A549 (cell line): ENCODE measurements at regions not wholly inside any gene's neighbourhood (a gene's known extent, or its start where the extent isn't known, plus 50 kb on each side); places are given as distances from the start of the nearest gene placed in this dataset.

Experiments used
- ATAC-seq, 2 experiments: fragments of 200-7000 bp in 1 of 2; fragments of >200 bp in 1 of 2; cut with Nextera tagmentation in 1 of 2; cut with Tn5 transposase in 1 of 2; 3 replicates each; pipeline versions ENCODE4 v1.8.0 to v1.9.1; 2018 to 2020; ENCODE audit warnings: mild to moderate bottlenecking in 1 of 2, moderate library complexity in 1 of 2
- CTCF ChIA-PET: fragments of 300-600 bp; sonication (Branson Sonifier 250); formaldehyde crosslinking; extraction: SDS; loops from one replicate; lab custom pipeline; 2021; ENCODE audit warnings: antibody characterized with exemption, inconsistent platforms; lab: Yijun Ruan, JAX
- POLR2A ChIA-PET: fragments of 350-600 bp; formaldehyde crosslinking; extraction: SDS; loops from one replicate; lab custom pipeline; 2021; ENCODE audit warnings: antibody characterized with exemption, inconsistent platforms; lab: Yijun Ruan, JAX
- DNase-seq, 2 experiments: peaks; one replicate each; pipeline versions ENCODE4 v3.0.0 to v3.0.0-alpha.2; 2011 to 2016; ENCODE audit warnings: low read depth in 1 of 2, low spot score in 1 of 2
- FAIRE-seq: peaks from 2 replicates; lab custom pipeline; 2011; peaks lifted over from hg19 to GRCh38; lab: Jason Lieb, UNC
- H3K27ac ChIP-seq, 2 experiments: fragments of >200 bp; sonication (Bioruptor Twin); formaldehyde crosslinking; 3 replicates each; pipeline ENCODE4 v1.5.1; 2016 to 2017
- H3K4me1 ChIP-seq: fragments of >200 bp; sonication (Bioruptor Twin); formaldehyde crosslinking; 3 replicates; pipeline ENCODE4 v1.6.1; 2016
- H3K4me2 ChIP-seq: fragments of >200 bp; sonication (Bioruptor Twin); formaldehyde crosslinking; 3 replicates; pipeline ENCODE4 v1.6.1; 2016
- H3K4me3 ChIP-seq: fragments of >200 bp; sonication (Bioruptor Twin); formaldehyde crosslinking; 3 replicates; pipeline ENCODE4 v1.5.1; 2016
- H3K9me3 ChIP-seq: fragments of >200 bp; sonication (Bioruptor Twin); formaldehyde crosslinking; 3 replicates; pipeline ENCODE4 v1.6.1; 2016
- CBX2 ChIP-seq: fragments of 200-600 bp; sonication (generic); IDR thresholded peaks from 2 replicates; pipeline ENCODE4 v1.6.1; 2016; ENCODE audit warnings: low read depth, mild to moderate bottlenecking, borderline replicate concordance
- EHMT2 ChIP-seq: fragments of 200-600 bp; sonication (generic); IDR thresholded peaks from 2 replicates; pipeline ENCODE4 v1.6.1; 2016; ENCODE audit warnings: antibody characterized with exemption, low read depth, mild to moderate bottlenecking, moderate library complexity
- EP300 ChIP-seq, 2 experiments: fragments of >200 bp; sonication (Bioruptor Twin); formaldehyde crosslinking; IDR thresholded peaks; 2 replicates in 1 of 2; 3 replicates in 1 of 2; pipeline ENCODE4 v1.6.1; 2016 to 2017
- FOSL2 ChIP-seq, 2 experiments: fragments of 450-650 bp in 1 of 2; fragments of >200 bp in 1 of 2; sonication (Bioruptor Twin) in 1 of 2; formaldehyde crosslinking; IDR thresholded peaks; 2 replicates each; pipeline versions ENCODE4 v1.5.0 to v1.6.1; 2016 to 2020; ENCODE audit warnings: mild to moderate bottlenecking in 1 of 2, moderate library complexity in 1 of 2
- HDAC2 ChIP-seq: fragments of 200-600 bp; sonication (generic); IDR thresholded peaks from 2 replicates; pipeline ENCODE4 v1.6.1; 2016
- HEYL ChIP-seq: fragments of 250-450 bp; sonication (Bioruptor Pico); IDR thresholded peaks from 2 replicates; pipeline ENCODE4 v1.8.0; 2021; ENCODE audit warnings: mild to moderate bottlenecking, moderate library complexity
- HOXA7 ChIP-seq: fragments of 250-450 bp; sonication (Bioruptor Pico); IDR thresholded peaks from 2 replicates; pipeline ENCODE4 v1.5.0; 2020; ENCODE audit warnings: mild to moderate bottlenecking, moderate library complexity
- HOXB13 ChIP-seq: fragments of 250-450 bp; sonication (Bioruptor Pico); IDR thresholded peaks from 2 replicates; pipeline ENCODE4 v1.5.0; 2020; ENCODE audit warnings: low read depth, mild to moderate bottlenecking, moderate library complexity
- HOXB5 ChIP-seq: fragments of 250-450 bp; sonication (Bioruptor Pico); IDR thresholded peaks from 2 replicates; pipeline ENCODE4 v1.5.0; 2020; ENCODE audit warnings: mild to moderate bottlenecking, moderate library complexity
- JUN ChIP-seq, 2 experiments: fragments of >200 bp; sonication (Bioruptor Twin); formaldehyde crosslinking; IDR thresholded peaks; 2 replicates in 1 of 2; 3 replicates in 1 of 2; pipeline ENCODE4 v1.6.1; 2016 to 2017
- MAFK ChIP-seq: fragments of 450-650 bp; IDR thresholded peaks from 2 replicates; pipeline ENCODE4 v1.6.1; 2014; ENCODE audit not compliant: partially characterized antibody
- MYC ChIP-seq: IDR thresholded peaks from 2 replicates; pipeline ENCODE4 v1.6.1; 2012; ENCODE audit warnings: mild to moderate bottlenecking, inconsistent platforms, low read length, improper control_type of control experiment, borderline replicate concordance
- NFE2L2 ChIP-seq: fragments of 150-350 bp; conservative IDR thresholded peaks from 2 replicates; pipeline ENCODE4 v1.6.1; 2014; ENCODE audit warnings: low read length
- NPAS2 ChIP-seq: fragments of 250-450 bp; sonication (Bioruptor Pico); IDR thresholded peaks from 2 replicates; pipeline ENCODE4 v1.8.0; 2022; ENCODE audit warnings: mild to moderate bottlenecking, moderate library complexity, borderline replicate concordance
- PBX3 ChIP-seq: IDR thresholded peaks from 2 replicates; pipeline ENCODE4 v1.6.1; 2012
- RFX5 ChIP-seq: fragments of 450-650 bp; IDR thresholded peaks from 2 replicates; pipeline ENCODE4 v1.7.1; 2014; ENCODE audit warnings: antibody characterized with exemption, mild to moderate bottlenecking, moderate library complexity
- SREBF2 ChIP-seq: fragments of 450-650 bp; IDR thresholded peaks from 2 replicates; pipeline ENCODE4 v1.6.1; 2014; ENCODE audit warnings: mild to moderate bottlenecking, moderate library complexity
- TFCP2L1 ChIP-seq: fragments of 250-450 bp; sonication (Bioruptor Pico); IDR thresholded peaks from 2 replicates; pipeline ENCODE4 v1.5.0; 2021; ENCODE audit warnings: mild to moderate bottlenecking
- ZC3H11A ChIP-seq: fragments of 450-650 bp; IDR thresholded peaks from 2 replicates; pipeline ENCODE4 v1.6.1; 2014; ENCODE audit warnings: antibody characterized with exemption, mild to moderate bottlenecking
- ZFP36 ChIP-seq: fragments of 450-650 bp; IDR thresholded peaks from 2 replicates; pipeline ENCODE4 v1.6.1; 2014; ENCODE audit warnings: borderline replicate concordance; ENCODE audit not compliant: partially characterized antibody
- ZNF302 ChIP-seq: fragments of 250-450 bp; sonication (Bioruptor Pico); IDR thresholded peaks from 2 replicates; pipeline ENCODE4 v1.9.0; 2021; ENCODE audit warnings: inconsistent platforms, mild to moderate bottlenecking, moderate library complexity
- WGBS: methylation state at CpG from one replicate; pipeline ENCODE4 v1.1.6; 2017; ENCODE audit errors: missing lambda C conversion rate; 5-methylcytosine and 5-hydroxymethylcytosine counted together
- TF ChIP-seq, protein P1 (sequence below): fragments of 200-600 bp; sonication (generic); IDR thresholded peaks from 2 replicates; pipeline ENCODE4 v1.6.1; 2016; ENCODE audit warnings: antibody characterized with exemption, mild to moderate bottlenecking, moderate library complexity
- TF ChIP-seq, protein P2 (sequence below): fragments of >200 bp; sonication (Bioruptor Twin); formaldehyde crosslinking; IDR thresholded peaks from 3 replicates; pipeline ENCODE4 v1.6.1; 2016
- TF ChIP-seq, protein P3 (sequence below): fragments of >200 bp; sonication (Bioruptor Twin); formaldehyde crosslinking; IDR thresholded peaks from 2 replicates; pipeline ENCODE4 v1.6.1; 2016

DNA sequence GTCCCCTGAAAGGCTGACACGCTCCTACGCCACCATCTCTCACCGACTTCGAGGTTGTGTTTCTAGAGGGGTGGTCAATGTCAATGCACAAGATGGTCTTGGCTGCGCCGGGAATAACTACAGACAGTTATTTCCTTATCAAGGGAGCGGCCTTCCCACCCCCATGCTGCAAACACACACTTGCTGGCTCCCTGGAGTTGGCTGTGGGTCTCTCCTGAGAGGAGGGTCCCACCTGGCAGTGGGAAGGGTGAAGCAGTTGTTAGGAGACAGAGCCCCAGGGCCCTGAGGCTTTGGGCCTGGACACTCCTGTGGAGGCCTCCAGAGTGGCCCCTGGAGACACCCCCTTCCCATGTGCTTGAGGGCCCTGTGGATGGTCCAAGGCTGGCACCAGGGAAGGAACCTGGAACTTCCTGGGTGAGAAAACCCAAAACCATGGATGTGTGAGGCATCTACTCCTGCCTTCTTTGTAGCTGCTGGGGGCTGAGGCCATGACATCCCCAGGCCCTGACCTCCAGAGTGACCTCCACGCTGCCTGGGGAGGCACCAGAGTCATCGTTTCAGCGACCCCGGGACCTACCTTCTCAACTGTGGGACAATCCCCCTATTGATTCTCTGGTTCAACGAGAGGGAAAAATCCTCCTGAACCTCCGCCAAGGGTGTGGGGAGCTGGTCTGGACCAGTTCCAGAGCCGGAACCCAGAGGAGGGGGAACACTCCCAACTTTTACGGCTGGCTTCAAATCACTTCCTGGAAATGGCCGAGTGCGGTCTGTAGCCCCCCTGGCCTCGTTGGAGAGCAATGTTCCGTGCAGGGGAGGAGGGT lies 101.1 kb upstream of the COL5A1 start:
- no peak overlapping the region for H3K4me3 ChIP-seq
- no peak overlapping the region for H3K4me2 ChIP-seq
- ChIA-PET CTCF (interaction anchor here (1.1 to 4.6 kb wide), 2 partner anchors 9 to 91 kb away, joined by 3 to 19 read pairs; no protein-coding TSS in a partner anchor), POLR2A (no interaction called here)
- no peak for FAIRE-seq
- no peaks in the 10 kb centered on the region for H3K9me3 ChIP-seq
- H3K4me1 ChIP-seq = peaks cover 23% of the 10 kb centered on the region
- no peak overlapping the region for H3K27ac ChIP-seq
- ATAC-seq = no peak
- no peak for DNase-seq
- TF ChIP-seq PBX3 (no peak), FOSL2 (IDR thresholded peaks at IDR 0.05) (no peak), FOSL2 (CRISPR knock-in tag; IDR thresholded peaks at IDR 0.05) (no peak), JUN (IDR thresholded peaks at IDR 0.05) (no peak), SREBF2 (no peak), EP300 (IDR thresholded peaks at IDR 0.05) (no peak), ZC3H11A (no peak), ZNF302 (CRISPR knock-in tag) (no peak), HOXA7 (CRISPR knock-in tag) (no peak), ZFP36 (no peak), NPAS2 (CRISPR knock-in tag) (no peak), EHMT2 (no peak), HOXB13 (no peak), MAFK (no peak)
- TF ChIP-seq, protein P1, sequence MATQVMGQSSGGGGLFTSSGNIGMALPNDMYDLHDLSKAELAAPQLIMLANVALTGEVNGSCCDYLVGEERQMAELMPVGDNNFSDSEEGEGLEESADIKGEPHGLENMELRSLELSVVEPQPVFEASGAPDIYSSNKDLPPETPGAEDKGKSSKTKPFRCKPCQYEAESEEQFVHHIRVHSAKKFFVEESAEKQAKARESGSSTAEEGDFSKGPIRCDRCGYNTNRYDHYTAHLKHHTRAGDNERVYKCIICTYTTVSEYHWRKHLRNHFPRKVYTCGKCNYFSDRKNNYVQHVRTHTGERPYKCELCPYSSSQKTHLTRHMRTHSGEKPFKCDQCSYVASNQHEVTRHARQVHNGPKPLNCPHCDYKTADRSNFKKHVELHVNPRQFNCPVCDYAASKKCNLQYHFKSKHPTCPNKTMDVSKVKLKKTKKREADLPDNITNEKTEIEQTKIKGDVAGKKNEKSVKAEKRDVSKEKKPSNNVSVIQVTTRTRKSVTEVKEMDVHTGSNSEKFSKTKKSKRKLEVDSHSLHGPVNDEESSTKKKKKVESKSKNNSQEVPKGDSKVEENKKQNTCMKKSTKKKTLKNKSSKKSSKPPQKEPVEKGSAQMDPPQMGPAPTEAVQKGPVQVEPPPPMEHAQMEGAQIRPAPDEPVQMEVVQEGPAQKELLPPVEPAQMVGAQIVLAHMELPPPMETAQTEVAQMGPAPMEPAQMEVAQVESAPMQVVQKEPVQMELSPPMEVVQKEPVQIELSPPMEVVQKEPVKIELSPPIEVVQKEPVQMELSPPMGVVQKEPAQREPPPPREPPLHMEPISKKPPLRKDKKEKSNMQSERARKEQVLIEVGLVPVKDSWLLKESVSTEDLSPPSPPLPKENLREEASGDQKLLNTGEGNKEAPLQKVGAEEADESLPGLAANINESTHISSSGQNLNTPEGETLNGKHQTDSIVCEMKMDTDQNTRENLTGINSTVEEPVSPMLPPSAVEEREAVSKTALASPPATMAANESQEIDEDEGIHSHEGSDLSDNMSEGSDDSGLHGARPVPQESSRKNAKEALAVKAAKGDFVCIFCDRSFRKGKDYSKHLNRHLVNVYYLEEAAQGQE = no peak
- TF ChIP-seq, protein P2, sequence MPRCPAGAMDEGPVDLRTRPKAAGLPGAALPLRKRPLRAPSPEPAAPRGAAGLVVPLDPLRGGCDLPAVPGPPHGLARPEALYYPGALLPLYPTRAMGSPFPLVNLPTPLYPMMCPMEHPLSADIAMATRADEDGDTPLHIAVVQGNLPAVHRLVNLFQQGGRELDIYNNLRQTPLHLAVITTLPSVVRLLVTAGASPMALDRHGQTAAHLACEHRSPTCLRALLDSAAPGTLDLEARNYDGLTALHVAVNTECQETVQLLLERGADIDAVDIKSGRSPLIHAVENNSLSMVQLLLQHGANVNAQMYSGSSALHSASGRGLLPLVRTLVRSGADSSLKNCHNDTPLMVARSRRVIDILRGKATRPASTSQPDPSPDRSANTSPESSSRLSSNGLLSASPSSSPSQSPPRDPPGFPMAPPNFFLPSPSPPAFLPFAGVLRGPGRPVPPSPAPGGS = no peak
- TF ChIP-seq, protein P3, sequence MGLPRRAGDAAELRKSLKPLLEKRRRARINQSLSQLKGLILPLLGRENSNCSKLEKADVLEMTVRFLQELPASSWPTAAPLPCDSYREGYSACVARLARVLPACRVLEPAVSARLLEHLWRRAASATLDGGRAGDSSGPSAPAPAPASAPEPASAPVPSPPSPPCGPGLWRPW = no peak
- 72% methylated on average over 19 of the region's 19 CpGs for WGBS

DNA sequence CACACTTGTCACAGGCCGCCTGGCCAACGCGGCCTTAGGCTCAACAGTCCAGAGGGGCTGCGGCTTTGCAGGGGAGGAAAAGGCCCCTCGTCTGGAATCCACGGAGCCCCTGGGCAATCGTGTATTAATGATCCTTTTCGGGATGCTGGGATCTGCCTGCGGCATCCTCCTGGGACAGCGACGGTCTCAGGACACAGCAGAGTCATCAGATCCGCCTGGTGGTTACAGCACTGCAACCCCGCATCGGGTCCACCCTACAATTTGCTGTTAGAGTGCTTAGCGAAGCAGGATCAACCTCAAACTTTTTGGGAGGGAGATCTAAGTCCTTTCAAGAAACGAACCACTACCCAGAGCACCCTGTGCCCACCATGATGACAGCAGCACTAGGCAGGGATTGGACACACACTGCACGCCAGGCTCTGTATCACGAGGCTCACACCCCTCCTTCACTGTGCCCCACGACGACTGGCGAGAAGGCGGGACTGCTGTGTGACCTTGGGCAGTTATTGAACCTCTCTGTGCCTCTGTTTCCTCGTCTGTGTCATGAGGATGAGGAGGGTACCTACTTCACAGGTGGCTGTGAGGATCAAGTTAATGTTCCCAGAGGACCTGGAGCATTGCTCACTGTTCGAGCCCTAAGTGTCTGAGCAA lies 100.4 kb upstream of the COL5A1 start:
- CTCF ChIA-PET = interaction anchor here (1.1 to 4.6 kb wide), 2 partner anchors 10 to 92 kb away, joined by 3 to 19 read pairs; no protein-coding TSS in a partner anchor
- no peak for ATAC-seq
- TF ChIP-seq RFX5 = no peak
- no peak for TF ChIP-seq TFCP2L1 (CRISPR knock-in tag)
- TF ChIP-seq MAFK = no peak
- TF ChIP-seq HDAC2 = no peak
- TF ChIP-seq MYC = no peak
- no peak for TF ChIP-seq NFE2L2
- TF ChIP-seq HOXA7 (CRISPR knock-in tag) = no peak
- TF ChIP-seq, protein P3 = no peak
- no peak for TF ChIP-seq HOXB5
- TF ChIP-seq CBX2 = no peak
- TF ChIP-seq HEYL (CRISPR knock-in tag) = no peak
- FAIRE-seq = no peak
- no peak for DNase-seq
- Histone ChIP-seq H3K4me2 (no peak overlapping the region), H3K27ac (no peak overlapping the region), H3K9me3 (no peaks in the 10 kb centered on the region), H3K4me1 (peaks cover 15% of the 10 kb centered on the region), H3K4me3 (no peak overlapping the region)
- POLR2A ChIA-PET = no interaction called here
- 87% methylated on average over 19 of the region's 24 CpGs for WGBS
